Left lung (tissue), 4 donors: ENCODE measurements at regions not wholly inside any gene's neighbourhood (a gene's known extent, or its start where the extent isn't known, plus 50 kb on each side); places are given as distances from the start of the nearest gene placed in this dataset.

ENCODE experiments used
- ATAC-seq: fragments of 200-7000 bp; cut with Tn5 transposase; one replicate; pipeline ENCODE4 v1.9.1; 2020; ENCODE audit warnings: moderate library complexity
- DNase-seq, 4 donors: peaks; one replicate each; pipeline ENCODE4 v3.0.0-alpha.2; 2013 to 2020
- H3K27ac ChIP-seq, 2 donors: fragments of 200-600 bp; sonication (generic) in 1 of 2; one replicate each; pipeline versions ENCODE4 v1.5.0 to v1.8.0; 2020 to 2021
- H3K27me3 ChIP-seq, 2 donors: fragments of 200-600 bp; sonication (generic) in 1 of 2; one replicate each; pipeline versions ENCODE4 v1.5.0 to v1.8.0; 2020 to 2021
- H3K36me3 ChIP-seq, 2 donors: fragments of 200-600 bp; sonication (generic) in 1 of 2; one replicate each; pipeline versions ENCODE4 v1.5.0 to v1.8.0; 2020 to 2021
- H3K4me1 ChIP-seq, 2 donors: fragments of 200-600 bp; one replicate each; pipeline ENCODE4 v1.8.0; 2021
- H3K4me3 ChIP-seq, 2 donors: fragments of 200-600 bp; sonication (generic) in 1 of 2; one replicate each; pipeline versions ENCODE4 v1.5.0 to v1.8.0; 2020 to 2021; ENCODE audit warnings: mild to moderate bottlenecking in 1 of 2
- H3K9me3 ChIP-seq, 2 donors: fragments of 200-600 bp; sonication (generic) in 1 of 2; one replicate each; pipeline versions ENCODE4 v1.5.0 to v1.8.0; 2020 to 2021
- CTCF ChIP-seq, 2 donors: fragments of 200-600 bp; sonication (generic) in 1 of 2; IDR thresholded peaks; one replicate each; pipeline versions ENCODE4 v1.5.0 to v1.8.0; 2021; ENCODE audit warnings: antibody characterized with exemption in 2 of 2
- intact Hi-C, 2 donors: fragments of 100-400 bp; cut with DNase I; formaldehyde crosslinking; loops; one replicate each; pipeline versions ENCODE4 v1.11.2 to v1.14.2; 2022
- donor health status: DM: no; HTN: yes; CAD: no.
- donor health status: DM: no; HTN: no; CAD: no.

GRCh38 chr10:55653531-55653930 is 707.5 kb downstream of the ZWINT start:
- Histone ChIP-seq H3K9me3 (no peaks in the 10 kb centered on the region), H3K36me3 (no peaks in the 10 kb centered on the region), H3K27ac (no peak overlapping the region), H3K27me3 (no peaks in the 10 kb centered on the region), H3K4me1 (no peaks in the 10 kb centered on the region), H3K4me3 (no peak overlapping the region)
- DNase-seq (no peak), ATAC-seq (no peak)
- TF ChIP-seq CTCF (IDR thresholded peaks at IDR 0.05) = no peak
- intact Hi-C loops = no loop called here

- Histone ChIP-seq H3K9me3 (no peaks in the 10 kb centered on the region), H3K4me1 (no peaks in the 10 kb centered on the region), H3K27ac (no peak overlapping the region), H3K36me3 (no peaks in the 10 kb centered on the region), H3K4me3 (no peak overlapping the region), H3K27me3 (no peaks in the 10 kb centered on the region)
- no peak for ATAC-seq
- intact Hi-C loops = no loop called here
- no peak for TF ChIP-seq CTCF (IDR thresholded peaks at IDR 0.05)
- no peak for DNase-seq
These were observed 719.5 kb downstream of the ZWINT start for GRCh38 chr10:55641601-55642000.

GRCh38 chr10:55631071-55631654 is 729.9 kb downstream of the ZWINT start:
- H3K4me1 ChIP-seq = peaks cover 4 to 5% of the 10 kb centered on the region in 2 donors
- peaks cover 13 to 55% of the 10 kb centered on the region in 2 donors for H3K27me3 ChIP-seq
- intact Hi-C loops = no loop called here
- no peak overlapping the region for H3K27ac ChIP-seq
- no peaks in the 10 kb centered on the region for H3K36me3 ChIP-seq
- TF ChIP-seq CTCF (IDR thresholded peaks at IDR 0.05) = peak; percentile 71 to 73
- DNase-seq = peak; percentile 44 to 86 (median 64)
- no peaks in the 10 kb centered on the region for H3K9me3 ChIP-seq
- peak; percentile 98 for ATAC-seq
- peak overlapping the region; percentile 40 to 45 for H3K4me3 ChIP-seq

GRCh38 chr10:55630491-55631056 is 730.5 kb downstream of the ZWINT start:
- H3K9me3 ChIP-seq = no peaks in the 10 kb centered on the region
- ATAC-seq (peak; percentile 65), DNase-seq (peak in 2 of 4 donors; percentile 32 to 53)
- no peak for TF ChIP-seq CTCF (IDR thresholded peaks at IDR 0.05)
- H3K27me3 ChIP-seq = peaks cover 13 to 58% of the 10 kb centered on the region in 2 donors
- intact Hi-C loops = no loop called here
- H3K4me3 ChIP-seq = peak overlapping the region; percentile 40 to 45
- no peaks in the 10 kb centered on the region for H3K36me3 ChIP-seq
- H3K4me1 ChIP-seq = peaks cover 4 to 5% of the 10 kb centered on the region in 2 donors
- H3K27ac ChIP-seq = no peak overlapping the region

- DNase-seq = peak in 3 of 4 donors; percentile 40 to 66 (median 62)
- intact Hi-C loops = no loop called here
- H3K4me3 ChIP-seq = peak overlapping the region; percentile 40 to 45
- H3K4me1 ChIP-seq = peaks cover 4 to 5% of the 10 kb centered on the region in 2 donors
- H3K27me3 ChIP-seq = peaks cover 13 to 60% of the 10 kb centered on the region in 2 donors
- H3K36me3 ChIP-seq = no peaks in the 10 kb centered on the region
- peak; percentile 66 for ATAC-seq
- peak; percentile 31 to 37 for TF ChIP-seq CTCF (IDR thresholded peaks at IDR 0.05)
- H3K9me3 ChIP-seq = no peaks in the 10 kb centered on the region
- H3K27ac ChIP-seq = no peak overlapping the region
These were observed 731.1 kb downstream of the ZWINT start for GRCh38 chr10:55629793-55630490.
